HepG2 (cell line): ENCODE measurements at regions not wholly inside any gene's neighbourhood (a gene's known extent, or its start where the extent isn't known, plus 50 kb on each side); places are given as distances from the start of the nearest gene placed in this dataset.

ENCODE experiments used
- ATAC-seq: fragments of 200-7000 bp; cut with Tn5 transposase; 3 replicates; pipeline ENCODE4 v1.9.1; 2020; ENCODE audit warnings: mild to moderate bottlenecking, moderate library complexity
- BruUV-seq: library from RNA; stranded (reverse); fragments of 400-500 nt; replicated peaks from 2 replicates; lab custom pipeline; 2021; lab: Mats Ljungman, UMichigan
- CTCF ChIA-PET: fragments of 300-600 bp; formaldehyde crosslinking; extraction: SDS; loops from one replicate; lab custom pipeline; 2021; ENCODE audit warnings: low total read pairs, inconsistent platforms, low intra/inter-chr PET ratio; lab: Yijun Ruan, JAX
- POLR2A ChIA-PET: fragments of 350-600 bp; sonication (Branson Sonifier 250); formaldehyde crosslinking; loops from one replicate; lab custom pipeline; 2020; ENCODE audit warnings: antibody characterized with exemption, inconsistent platforms; lab: Yijun Ruan, JAX
- DNase-seq: peaks from one replicate; pipeline ENCODE4 v3.0.0-alpha.2; 2015; ENCODE audit warnings: low spot score
- FAIRE-seq: peaks from 3 replicates; lab custom pipeline; 2011; peaks lifted over from hg19 to GRCh38; lab: Jason Lieb, UNC
- H2AFZ ChIP-seq: one replicate; pipeline ENCODE4 v1.6.1; 2011; ENCODE audit warnings: low read length, inconsistent platforms
- H3K27ac ChIP-seq: fragments of 300-600 bp; 3 replicates; pipeline ENCODE4 v1.8.0; 2011; ENCODE audit warnings: mixed run types, mild to moderate bottlenecking, mixed read lengths, low read length, inconsistent platforms; ENCODE audit not compliant: insufficient read depth; ENCODE audit errors: extremely low read length
- H3K27me3 ChIP-seq, 2 experiments: fragments of 200-600 bp in 1 of 2; 2 replicates in 1 of 2; 3 replicates in 1 of 2; pipeline versions ENCODE4 v1.6.0 to v1.8.0; 2011; ENCODE audit warnings: low read length in 2 of 2, mild to moderate bottlenecking in 2 of 2, moderate library complexity in 2 of 2, inconsistent platforms in 1 of 2; ENCODE audit not compliant: insufficient read depth in 2 of 2, control insufficient read depth in 1 of 2
- H3K36me3 ChIP-seq, 2 experiments: fragments of 200-600 bp in 1 of 2; replicated peaks in 1 of 2; 2 replicates in 1 of 2; 3 replicates in 1 of 2; pipeline versions ENCODE4 v1.5.1 to v1.8.0; 2011; ENCODE audit warnings: low read length in 2 of 2, inconsistent platforms in 1 of 2; ENCODE audit not compliant: insufficient read depth in 2 of 2, control insufficient read depth in 1 of 2
- H3K4me1 ChIP-seq: 2 replicates; pipeline ENCODE4 v1.5.1; 2012; ENCODE audit warnings: low read length, inconsistent platforms; ENCODE audit not compliant: insufficient read depth
- H3K4me2 ChIP-seq: 2 replicates; pipeline ENCODE4 v1.6.0; 2011; ENCODE audit warnings: low read depth, low read length, inconsistent platforms
- H3K4me3 ChIP-seq, 3 experiments: fragments of 200-600 bp in 1 of 3; sonication (generic), shearing (Covaris generic) in 1 of 3; replicated peaks in 1 of 3; 2 replicates each; pipeline ENCODE4 v1.5.1; 2011 to 2016; ENCODE audit warnings: low read length in 3 of 3, inconsistent platforms in 2 of 3, low read depth in 2 of 3, mild to moderate bottlenecking in 2 of 3, control low read depth in 1 of 3, mixed read lengths in 1 of 3; ENCODE audit not compliant: insufficient read depth in 1 of 3
- H3K79me2 ChIP-seq: one replicate; pipeline ENCODE4 v1.6.1; 2011; ENCODE audit warnings: low read length, inconsistent platforms; ENCODE audit not compliant: insufficient read depth
- H3K9ac ChIP-seq: 2 replicates; pipeline ENCODE4 v1.6.0; 2011; ENCODE audit warnings: mild to moderate bottlenecking, low read depth, low read length, inconsistent platforms; ENCODE audit not compliant: insufficient read depth
- H3K9me3 ChIP-seq: 2 replicates; pipeline ENCODE4 v1.5.1; 2012; ENCODE audit warnings: mild to moderate bottlenecking, low read length
- H4K20me1 ChIP-seq: 2 replicates; pipeline ENCODE4 v1.6.0; 2011; ENCODE audit warnings: inconsistent platforms, mild to moderate bottlenecking, low read length, moderate library complexity; ENCODE audit not compliant: insufficient read depth
- CBFB ChIP-seq: sonication (generic); formaldehyde crosslinking; IDR thresholded peaks from 2 replicates; pipeline ENCODE4 v1.4.0; 2020; ENCODE audit warnings: missing genetic modification reagents
- CCDC6 ChIP-seq: sonication (generic); formaldehyde crosslinking; IDR thresholded peaks from 2 replicates; pipeline ENCODE4 v1.8.1; 2022; ENCODE audit warnings: mild to moderate bottlenecking, missing genetic modification reagents, moderate library complexity
- ELK4 ChIP-seq: sonication (generic); formaldehyde crosslinking; IDR thresholded peaks from 2 replicates; pipeline ENCODE4 v1.9.0; 2021; ENCODE audit warnings: missing genetic modification reagents, borderline replicate concordance
- IRF9 ChIP-seq: sonication (generic); formaldehyde crosslinking; IDR thresholded peaks from 2 replicates; pipeline ENCODE4 v1.8.0; 2022; ENCODE audit warnings: missing genetic modification reagents, mild to moderate bottlenecking, borderline replicate concordance
- ISL2 ChIP-seq: sonication (generic); formaldehyde crosslinking; IDR thresholded peaks from 2 replicates; pipeline ENCODE4 v1.5.0; 2020; ENCODE audit warnings: missing genetic modification reagents
- JARID2 ChIP-seq: sonication (generic); formaldehyde crosslinking; IDR thresholded peaks from 2 replicates; pipeline ENCODE4 v1.8.1; 2023; ENCODE audit warnings: missing genetic modification reagents, inconsistent platforms; ENCODE audit not compliant: insufficient replicate concordance
- MYNN ChIP-seq: sonication (generic); formaldehyde crosslinking; IDR thresholded peaks from 2 replicates; pipeline ENCODE4 v1.4.0; 2020; ENCODE audit warnings: mild to moderate bottlenecking, low read depth, missing genetic modification reagents
- NAIF1 ChIP-seq: sonication (generic); formaldehyde crosslinking; IDR thresholded peaks from 2 replicates; pipeline ENCODE4 v1.5.0; 2020; ENCODE audit warnings: mild to moderate bottlenecking, missing genetic modification reagents, borderline replicate concordance
- PHF5A ChIP-seq: IDR thresholded peaks from one replicate; pipeline ENCODE4 v1.6.1; 2018; ENCODE audit warnings: low read depth, missing genetic modification reagents; ENCODE audit not compliant: unreplicated experiment
- SP5 ChIP-seq: IDR thresholded peaks from 2 replicates; pipeline ENCODE4 v1.6.1; 2016; ENCODE audit warnings: low read depth, borderline replicate concordance
- SUZ12 ChIP-seq: fragments of 150-350 bp; IDR thresholded peaks from 2 replicates; pipeline ENCODE4 v1.6.1; 2014; ENCODE audit warnings: low read depth, low read length
- TMF1 ChIP-seq: sonication (generic); formaldehyde crosslinking; IDR thresholded peaks from 2 replicates; pipeline ENCODE4 v1.8.1; 2022; ENCODE audit warnings: low read depth, missing genetic modification reagents
- ZNF280D ChIP-seq: sonication (generic); formaldehyde crosslinking; IDR thresholded peaks from 2 replicates; pipeline ENCODE4 v1.5.1; 2020; ENCODE audit warnings: mild to moderate bottlenecking, missing genetic modification reagents
- ZNF446 ChIP-seq: sonication (generic); formaldehyde crosslinking; IDR thresholded peaks from 2 replicates; pipeline ENCODE4 v1.5.0; 2020; ENCODE audit warnings: mild to moderate bottlenecking, missing genetic modification reagents
- ZNF713 ChIP-seq: sonication (generic); formaldehyde crosslinking; IDR thresholded peaks from 2 replicates; pipeline ENCODE4 v1.4.0; 2020; ENCODE audit warnings: mild to moderate bottlenecking, missing genetic modification reagents
- ZNF782 ChIP-seq: sonication (generic); formaldehyde crosslinking; IDR thresholded peaks from 2 replicates; pipeline ENCODE4 v1.4.0; 2020; ENCODE audit warnings: missing genetic modification reagents, mild to moderate bottlenecking, borderline replicate concordance
- WGBS: methylation state at CpG from one replicate; pipeline ENCODE4 v1.1.6; 2017; ENCODE audit warnings: low lambda C conversion rate; 5-methylcytosine and 5-hydroxymethylcytosine counted together
- in situ Hi-C: cut with HindIII; loops from 2 replicates; pipeline ENCODE4 v1.10.0; 2017; ENCODE audit warnings: low pct_unique_long_range_greater_than_20kb; ENCODE audit not compliant: extremely low pct_ligation_motif_present
- intact Hi-C: fragments of 100-400 bp; cut with micrococcal nuclease; formaldehyde crosslinking; loops from one replicate; pipeline ENCODE4 v1.10.0; 2022; ENCODE audit not compliant: unreplicated experiment

GRCh38 chr3:74479915-74480314 is 134.5 kb downstream of the CNTN3 start:
- H3K27me3 ChIP-seq = no peaks in the 10 kb centered on the region; a peak in 1 of 5 replicates
- BruUV-seq = no TSS peak
- no peak overlapping the region for H3K4me2 ChIP-seq
- no peaks in the 10 kb centered on the region for H3K9me3 ChIP-seq
- H3K79me2 ChIP-seq = no peaks in the 10 kb centered on the region
- H3K4me3 ChIP-seq = no peak overlapping the region
- no peak for TF ChIP-seq IRF9
- no peak for TF ChIP-seq SP5 (CRISPR knock-in tag)
- no peak for TF ChIP-seq ZNF446 (CRISPR knock-in tag)
- no peak for TF ChIP-seq ZNF280D
- TF ChIP-seq ZNF782 = no peak
- H3K27ac ChIP-seq = no peak overlapping the region
- H2AFZ ChIP-seq = no peak overlapping the region
- FAIRE-seq (no peak), DNase-seq (no peak), ATAC-seq (no peak)
- ChIA-PET CTCF (no interaction called here), POLR2A (no interaction called here)
- H3K36me3 ChIP-seq = no peaks in the 10 kb centered on the region
- no peaks in the 10 kb centered on the region for H4K20me1 ChIP-seq
- H3K4me1 ChIP-seq = no peaks in the 10 kb centered on the region
- intact Hi-C loops = no loop called here
- H3K9ac ChIP-seq = no peak overlapping the region
- in situ Hi-C loops = no loop called here

GRCh38 chr3:74470313-74470712 is 144.1 kb downstream of the CNTN3 start:
- Histone ChIP-seq H3K27ac (no peak overlapping the region), H3K27me3 (no peaks in the 10 kb centered on the region; a peak in 1 of 5 replicates), H3K4me3 (no peak overlapping the region), H4K20me1 (no peaks in the 10 kb centered on the region), H3K9ac (no peak overlapping the region), H3K36me3 (no peaks in the 10 kb centered on the region), H3K4me1 (no peaks in the 10 kb centered on the region), H3K4me2 (no peak overlapping the region), H2AFZ (no peak overlapping the region), H3K9me3 (no peaks in the 10 kb centered on the region), H3K79me2 (no peaks in the 10 kb centered on the region)
- ChIA-PET CTCF (no interaction called here), POLR2A (no interaction called here)
- DNase-seq (no peak), FAIRE-seq (no peak), ATAC-seq (no peak)
- no TSS peak for BruUV-seq
- in situ Hi-C loops (no loop called here), intact Hi-C loops (no loop called here)
- 9% methylated on average over 4 of the region's 4 CpGs for WGBS
- TF ChIP-seq TMF1 (CRISPR knock-in tag) (no peak), MYNN (CRISPR knock-in tag) (no peak), SUZ12 (no peak), PHF5A (CRISPR knock-in tag) (no peak), CCDC6 (no peak), NAIF1 (CRISPR knock-in tag) (no peak), ISL2 (no peak), ELK4 (CRISPR knock-in tag) (no peak), CBFB (CRISPR knock-in tag) (no peak), ZNF713 (CRISPR knock-in tag) (no peak), JARID2 (CRISPR knock-in tag) (no peak)
